ENCODE measurements at regions not wholly inside any gene's neighbourhood (a gene's known extent, or its start where the extent isn't known, plus 50 kb on each side); places are given as distances from the start of the nearest gene placed in this dataset.

- Histone ChIP-seq H3K9ac (ENCODE audit: control insufficient read depth, extremely low read depth, insufficient read depth, low read length) (no peak overlapping the region), H3K36me3 (ENCODE audit: control insufficient read depth in 2 of 2, extremely low read depth in 1 of 2, insufficient read depth in 2 of 2, low read length in 2 of 2) (no peaks in the 10 kb centered on the region), H3K79me2 (ENCODE audit: control insufficient read depth, insufficient read depth, low read length) (no peaks in the 10 kb centered on the region), H3K9me3 (ENCODE audit: control insufficient read depth, low read depth, low read length) (no peaks in the 10 kb centered on the region), H3K9me1 (ENCODE audit: control insufficient read depth, extremely low read depth, insufficient read depth, low read length) (no peaks in the 10 kb centered on the region), H3K4me1 (ENCODE audit: control insufficient read depth, extremely low read depth, insufficient read depth, low read length) (no peaks in the 10 kb centered on the region), H3K4me2 (ENCODE audit: control insufficient read depth, extremely low read depth, insufficient read depth, low read depth, low read length) (no peak overlapping the region), H2AFZ (ENCODE audit: control insufficient read depth, low read length) (no peak overlapping the region), H3K27me3 (ENCODE audit: control insufficient read depth, extremely low read depth, insufficient read depth, low read length) (no peaks in the 10 kb centered on the region), H4K20me1 (ENCODE audit: control insufficient read depth, extremely low read depth, insufficient read depth, low read length) (no peaks in the 10 kb centered on the region), H3K27ac (ENCODE audit: control insufficient read depth, insufficient read depth, low read length) (no peak overlapping the region), H3K4me3 (ENCODE audit: control insufficient read depth in 2 of 3, extremely low read depth in 1 of 3, insufficient read depth in 2 of 3, low read depth in 1 of 3, low read length in 3 of 3) (no peak overlapping the region)
- dilution Hi-C loops (cut with MboI; ENCODE audit: extremely low pct_ligation_motif_present, low sequenced_read_pairs), result no loop called here
- no peak for FAIRE-seq
- TF ChIP-seq EZH2 (IDR thresholded peaks at IDR 0.05; ENCODE audit: low read length) (no peak), CTCF (optimal IDR thresholded peaks at IDR 0.05 in 1 of 3, IDR thresholded peaks at IDR 0.05 in 1 of 3, conservative IDR thresholded peaks at IDR 0.05 in 1 of 3; ENCODE audit: extremely low read depth in 1 of 3, insufficient read depth in 2 of 3, low read length in 3 of 3) (no peak)
- no peak for DNase-seq (ENCODE audit: low read depth, low spot score)
Observed at GRCh38 chr2:49332415-49332814, 178.1 kb upstream of the FSHR start.

GRCh38 chr2:49318531-49318930 is 164.2 kb upstream of the FSHR start:
- Histone ChIP-seq H3K4me2 (ENCODE audit: control insufficient read depth, extremely low read depth, insufficient read depth, low read depth, low read length) (no peak overlapping the region), H3K4me1 (ENCODE audit: control insufficient read depth, extremely low read depth, insufficient read depth, low read length) (no peaks in the 10 kb centered on the region), H3K79me2 (ENCODE audit: control insufficient read depth, insufficient read depth, low read length) (no peaks in the 10 kb centered on the region), H3K9me3 (ENCODE audit: control insufficient read depth, low read depth, low read length) (no peaks in the 10 kb centered on the region), H4K20me1 (ENCODE audit: control insufficient read depth, extremely low read depth, insufficient read depth, low read length) (no peaks in the 10 kb centered on the region), H3K36me3 (ENCODE audit: control insufficient read depth in 2 of 2, extremely low read depth in 1 of 2, insufficient read depth in 2 of 2, low read length in 2 of 2) (no peaks in the 10 kb centered on the region), H2AFZ (ENCODE audit: control insufficient read depth, low read length) (no peak overlapping the region), H3K27ac (ENCODE audit: control insufficient read depth, insufficient read depth, low read length) (no peak overlapping the region), H3K4me3 (ENCODE audit: control insufficient read depth in 2 of 3, extremely low read depth in 1 of 3, insufficient read depth in 2 of 3, low read depth in 1 of 3, low read length in 3 of 3) (no peak overlapping the region), H3K27me3 (ENCODE audit: control insufficient read depth, extremely low read depth, insufficient read depth, low read length) (no peaks in the 10 kb centered on the region), H3K9me1 (ENCODE audit: control insufficient read depth, extremely low read depth, insufficient read depth, low read length) (no peaks in the 10 kb centered on the region), H3K9ac (ENCODE audit: control insufficient read depth, extremely low read depth, insufficient read depth, low read length) (no peak overlapping the region)
- TF ChIP-seq CTCF (optimal IDR thresholded peaks at IDR 0.05 in 1 of 3, IDR thresholded peaks at IDR 0.05 in 1 of 3, conservative IDR thresholded peaks at IDR 0.05 in 1 of 3; ENCODE audit: extremely low read depth in 1 of 3, insufficient read depth in 2 of 3, low read length in 3 of 3) (no peak), EZH2 (IDR thresholded peaks at IDR 0.05; ENCODE audit: low read length) (no peak)
- no peak for DNase-seq (ENCODE audit: low read depth, low spot score)
- dilution Hi-C loops (cut with MboI; ENCODE audit: extremely low pct_ligation_motif_present, low sequenced_read_pairs), result no loop called here
- FAIRE-seq, result no peak
